ELF-1 (cell line): ENCODE measurements at regions not wholly inside any gene's neighbourhood (a gene's known extent, or its start where the extent isn't known, plus 50 kb on each side); places are given as distances from the start of the nearest gene placed in this dataset.

Experiments
- DNase-seq: peaks from one replicate; pipeline ENCODE4 v3.0.0-alpha.2; 2016; ENCODE audit warnings: low read depth, low spot score

DNA sequence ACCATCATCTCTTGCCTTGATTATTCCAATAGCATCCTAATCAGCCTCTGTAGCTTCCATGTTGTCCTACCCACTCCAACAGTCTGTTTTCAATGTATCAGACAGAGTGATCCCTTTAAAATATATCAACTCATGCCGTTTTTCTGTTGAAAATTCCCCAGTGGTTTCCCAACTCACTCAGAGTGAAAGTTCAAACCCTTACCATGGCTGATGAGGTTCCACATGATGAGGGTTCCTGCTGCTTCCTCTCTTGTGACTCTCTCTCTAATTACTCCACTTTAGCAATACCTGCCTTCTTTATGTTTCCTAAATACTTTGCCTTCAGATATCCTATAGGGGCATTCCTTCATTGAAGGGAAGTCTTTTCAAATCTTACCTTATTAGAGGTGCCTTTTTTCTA, 334.7 kb downstream of the PPP1R2C start:
- DNase-seq, result no peak

DNA sequence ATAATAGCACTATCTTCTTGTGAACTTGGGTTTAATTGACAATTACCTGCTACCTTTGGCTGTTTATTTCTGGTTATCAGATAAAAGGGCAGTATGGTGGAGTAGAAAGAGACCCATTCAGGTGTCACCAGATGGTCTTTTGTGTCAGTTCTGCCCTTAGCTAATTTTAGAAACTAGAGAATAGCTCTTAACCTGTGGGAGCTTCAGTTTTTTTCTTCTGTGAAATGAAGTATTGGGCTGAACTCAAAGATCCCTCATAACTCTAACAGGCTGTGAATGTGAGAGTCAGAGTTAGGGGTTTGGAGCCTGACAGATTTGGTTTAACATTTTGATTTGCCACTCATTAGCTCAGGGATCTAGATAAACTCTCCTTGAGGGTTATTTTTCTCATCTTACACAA, 335.2 kb downstream of the PPP1R2C start:
- DNase-seq, result no peak

DNA sequence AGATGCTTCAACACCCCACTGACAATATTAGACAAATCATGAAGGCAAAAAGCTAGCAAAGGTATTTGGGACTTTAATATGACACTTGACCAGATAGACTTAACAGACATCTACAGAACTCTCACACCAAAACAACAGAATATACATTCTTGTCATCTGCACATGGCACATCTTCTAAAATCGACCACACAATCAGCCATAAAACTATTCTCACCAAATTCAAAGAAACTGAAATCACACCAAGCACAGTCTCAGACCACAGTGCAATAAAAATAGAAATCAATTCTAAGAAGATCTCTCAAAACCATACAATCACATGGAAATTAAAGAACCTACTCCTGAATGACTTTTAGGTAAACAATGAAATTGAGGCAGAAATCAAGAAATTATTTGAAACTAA, 340.8 kb downstream of the PPP1R2C start:
- DNase-seq, result no peak

DNA sequence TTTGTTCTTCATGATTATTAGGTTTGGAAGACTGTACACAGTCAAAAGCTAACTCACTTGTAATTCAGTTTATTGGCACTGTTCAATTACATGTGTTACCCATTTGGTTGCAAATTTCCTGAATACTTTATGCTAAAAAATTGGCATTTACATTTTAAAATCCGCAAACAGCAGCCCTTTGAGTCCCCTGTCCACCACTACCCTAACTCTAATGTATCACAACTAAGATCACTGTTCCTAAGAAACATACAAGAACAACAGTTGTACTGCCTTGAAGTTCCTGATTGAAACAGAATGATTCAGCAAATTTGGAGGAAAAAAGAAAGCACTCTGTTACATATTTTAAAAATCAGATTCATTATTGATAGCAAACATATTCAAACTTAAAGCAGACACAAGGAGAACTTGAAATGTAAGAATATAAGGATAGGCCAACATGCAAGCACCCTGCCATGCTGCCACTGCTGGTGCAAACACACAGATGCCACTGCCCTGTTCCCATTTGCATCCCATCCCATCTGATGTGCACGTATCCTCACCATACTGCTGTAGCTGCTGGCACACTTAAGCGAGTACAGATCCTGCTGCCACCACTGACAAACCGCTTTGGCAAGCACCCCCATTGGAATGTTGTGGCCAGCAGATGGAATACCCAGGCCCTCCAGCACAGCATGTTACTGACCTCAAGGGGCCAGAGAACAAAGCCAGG, 343.4 kb downstream of the PPP1R2C start:
- DNase-seq, result no peak

DNA sequence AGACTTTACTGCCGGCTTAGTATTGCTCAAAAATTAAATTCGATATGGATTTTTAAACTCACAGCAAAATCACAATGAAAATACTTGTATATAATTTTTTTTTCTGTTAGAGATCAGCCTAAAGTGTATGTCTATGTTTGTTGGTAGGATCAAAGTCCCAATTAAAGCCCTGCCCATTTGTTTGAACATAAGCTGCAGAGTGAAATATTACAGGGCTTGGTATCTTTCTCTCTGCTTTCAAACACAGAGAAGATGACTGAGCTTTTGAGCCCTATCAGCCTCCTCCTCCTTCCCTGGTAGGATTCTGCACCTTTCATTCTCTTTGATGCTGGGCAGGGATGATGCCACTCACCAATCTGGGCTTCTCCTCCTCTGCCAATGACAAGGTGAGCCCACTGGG, 345.4 kb downstream of the PPP1R2C start:
- DNase-seq, result no peak

DNA sequence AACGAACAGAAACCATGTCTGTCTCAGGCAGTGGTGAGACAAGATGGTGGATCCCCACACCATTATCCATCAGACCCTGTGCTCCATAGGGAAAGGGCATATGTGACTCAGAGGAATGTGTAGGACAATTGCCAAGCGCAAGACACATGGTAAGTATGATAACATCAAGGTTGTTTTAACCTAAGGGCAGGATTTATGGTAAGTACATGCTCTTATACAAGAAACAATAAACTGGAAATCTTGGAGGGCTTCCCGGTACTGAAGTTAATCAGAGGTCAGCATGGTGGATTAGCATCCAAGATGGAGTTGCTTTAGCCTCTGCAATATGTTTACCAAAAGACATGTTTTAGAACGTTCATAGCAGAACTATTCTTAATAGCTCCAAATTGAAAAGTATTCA, 355.0 kb downstream of the PPP1R2C start:
- DNase-seq, result no peak

DNA sequence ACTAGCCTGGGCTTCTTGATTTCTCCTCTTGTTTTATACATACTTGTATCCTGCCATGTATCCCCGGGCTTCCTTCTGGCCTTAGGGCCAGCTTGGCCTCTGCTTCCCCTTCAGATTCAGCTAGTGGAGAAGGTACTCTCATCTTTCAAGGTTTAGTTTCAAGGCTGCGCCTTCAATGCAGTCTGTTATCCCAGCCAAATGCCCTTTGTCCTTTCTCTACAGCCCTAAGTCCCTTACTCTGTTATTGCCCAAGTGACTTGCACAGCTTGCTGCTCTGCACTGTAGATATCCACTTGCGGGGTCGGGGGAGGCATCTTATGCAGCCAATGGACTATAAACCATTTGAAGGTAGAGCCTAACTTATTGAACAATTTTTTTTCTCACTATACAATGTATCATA, 357.5 kb downstream of the PPP1R2C start:
- no peak for DNase-seq

DNA sequence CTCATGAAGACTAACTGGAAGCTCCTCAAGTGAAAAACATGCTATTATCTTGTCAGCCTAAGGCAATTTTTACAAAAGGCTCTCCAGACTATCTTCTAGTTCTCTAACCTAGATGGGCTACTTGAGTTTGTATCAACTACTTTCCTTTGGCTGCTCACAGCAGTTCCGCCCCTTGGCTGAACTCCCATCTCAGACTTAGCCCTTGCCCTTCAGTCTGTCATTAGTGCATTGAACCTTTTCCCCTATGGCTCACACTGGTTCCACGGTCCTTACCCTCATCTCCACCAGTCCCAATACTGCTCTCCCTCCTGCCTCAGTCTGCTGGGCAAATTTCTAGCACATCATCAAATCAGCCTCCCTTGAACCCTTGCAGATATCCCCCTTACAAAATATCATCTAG, 362.3 kb downstream of the PPP1R2C start:
- DNase-seq, result peak; percentile 23

DNA sequence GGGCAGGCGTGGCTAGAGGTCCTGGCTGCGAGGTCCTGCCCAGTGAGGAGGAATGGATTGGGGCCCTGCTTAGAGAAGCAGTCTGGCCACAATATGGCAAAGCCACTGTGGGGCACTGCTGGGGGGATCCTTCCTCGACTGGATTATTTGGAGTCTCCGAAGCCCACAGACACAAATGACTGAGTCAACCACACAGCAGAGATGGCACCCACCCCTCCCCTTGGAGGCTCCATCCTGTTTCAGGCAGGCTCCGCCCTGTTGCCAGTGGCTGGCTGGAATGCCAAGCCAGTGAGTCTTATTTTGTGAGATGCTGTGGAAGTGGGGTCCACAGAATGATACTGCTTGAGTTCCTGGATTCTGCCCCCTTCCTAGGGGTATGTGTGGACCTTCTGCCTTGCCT, 363.9 kb downstream of the PPP1R2C start:
- DNase-seq, result no peak

DNA sequence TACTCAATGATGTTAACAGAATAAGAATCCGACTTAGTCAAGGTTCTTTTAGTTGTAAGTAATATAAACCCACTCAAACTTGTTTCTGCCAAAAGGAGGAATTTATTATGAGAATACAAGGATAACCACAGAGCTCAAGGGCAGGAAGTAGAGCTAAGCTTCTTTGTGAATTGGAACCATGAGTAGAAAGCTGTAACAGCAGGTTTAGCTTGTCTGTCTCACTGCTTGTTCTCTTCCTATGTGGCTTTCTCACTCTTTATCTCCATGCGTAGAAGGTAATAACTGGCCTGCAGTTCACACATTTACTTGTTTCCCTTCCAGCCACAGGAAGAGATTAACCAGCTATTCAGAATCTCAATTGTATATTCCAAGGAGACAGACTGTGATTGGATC, 378.3 kb downstream of the PPP1R2C start:
- DNase-seq, result no peak

DNA sequence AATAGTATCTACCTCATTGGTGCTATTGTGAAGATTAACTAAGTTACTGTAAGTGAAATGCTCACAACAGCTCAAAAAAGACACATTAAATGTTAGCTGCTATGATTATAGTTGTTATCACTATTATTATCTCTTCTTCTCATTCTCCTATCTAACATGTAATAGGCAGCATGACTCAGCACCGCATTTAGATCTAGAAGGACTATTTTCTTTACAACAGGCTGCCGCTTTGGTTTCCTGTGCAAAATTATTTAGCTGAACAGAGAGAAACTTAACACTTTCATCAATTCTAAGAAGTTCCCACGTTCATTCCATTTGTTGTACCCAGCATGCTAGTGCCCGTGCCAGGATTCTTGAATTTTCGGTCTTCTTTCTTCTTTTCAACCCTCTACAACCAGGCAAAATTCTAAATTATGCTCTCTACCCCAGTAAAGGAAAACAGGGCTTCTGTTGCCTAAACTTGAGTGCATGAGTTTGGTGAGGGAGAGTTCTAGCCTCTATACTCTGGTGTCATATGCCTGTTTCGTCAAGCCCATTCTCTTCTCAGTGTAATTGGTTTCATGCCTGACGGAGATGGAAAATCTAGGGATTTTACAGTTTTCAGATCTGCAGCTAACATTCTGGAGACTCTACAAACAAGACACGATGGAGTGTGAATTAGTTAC, 378.9 kb downstream of the PPP1R2C start:
- DNase-seq, result no peak

DNA sequence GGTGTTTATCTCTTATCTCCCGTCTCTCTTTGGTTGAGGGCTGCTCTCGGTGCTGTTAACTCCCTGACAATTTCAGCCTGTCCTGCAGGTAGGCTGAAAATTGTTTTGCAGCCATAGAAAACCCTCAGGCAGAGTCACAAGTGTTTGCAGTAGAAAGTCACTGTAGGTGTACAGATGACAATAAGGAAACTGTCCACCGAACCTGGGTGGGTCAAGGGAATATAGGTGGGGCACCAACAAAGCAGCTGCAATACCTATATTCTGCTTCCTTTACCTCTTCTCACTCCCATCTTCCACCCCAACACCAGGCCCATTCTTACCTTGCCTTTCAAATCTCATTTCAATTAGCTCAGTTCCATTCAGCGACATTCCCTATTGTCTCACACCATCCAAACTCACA, 381.8 kb downstream of the PPP1R2C start:
- no peak for DNase-seq

DNA sequence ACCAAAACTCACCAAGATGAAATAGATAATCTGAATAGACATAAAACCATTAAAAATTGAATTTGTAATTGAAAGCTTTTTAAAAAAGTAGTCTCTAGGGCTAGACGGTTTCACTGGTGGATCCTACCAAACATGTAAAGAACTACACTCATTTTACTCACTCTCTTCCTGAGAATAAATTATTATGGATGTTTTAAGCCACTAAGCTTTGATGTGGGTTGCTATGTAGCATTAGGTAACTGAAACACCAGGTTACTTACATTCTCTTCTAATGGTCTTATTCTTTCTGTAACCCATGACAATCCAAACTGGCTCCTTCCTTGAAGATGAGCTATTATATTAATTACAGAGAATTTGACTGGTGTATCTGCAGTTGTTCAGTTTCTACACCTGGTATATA, 385.1 kb downstream of the PPP1R2C start:
- DNase-seq, result no peak

DNA sequence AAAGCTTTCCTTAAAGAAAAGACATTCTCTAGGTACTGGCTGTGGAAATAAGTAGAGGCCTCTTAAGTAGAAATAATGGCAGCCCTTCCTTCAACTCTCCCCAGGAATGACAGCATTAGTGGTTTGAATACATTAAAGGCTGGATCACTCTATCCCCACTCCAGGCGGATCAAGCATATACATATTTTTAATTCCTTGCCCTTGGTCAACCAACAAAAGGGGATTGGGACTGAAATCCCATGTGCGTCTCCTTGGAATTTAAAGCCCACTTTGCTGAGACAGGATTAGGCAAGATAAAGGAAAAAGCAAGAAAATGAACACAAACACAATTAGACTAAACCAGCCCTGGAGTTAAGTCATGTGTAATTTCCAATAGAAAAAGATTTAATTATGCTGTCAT, 391.3 kb downstream of the PPP1R2C start:
- no peak for DNase-seq

DNA sequence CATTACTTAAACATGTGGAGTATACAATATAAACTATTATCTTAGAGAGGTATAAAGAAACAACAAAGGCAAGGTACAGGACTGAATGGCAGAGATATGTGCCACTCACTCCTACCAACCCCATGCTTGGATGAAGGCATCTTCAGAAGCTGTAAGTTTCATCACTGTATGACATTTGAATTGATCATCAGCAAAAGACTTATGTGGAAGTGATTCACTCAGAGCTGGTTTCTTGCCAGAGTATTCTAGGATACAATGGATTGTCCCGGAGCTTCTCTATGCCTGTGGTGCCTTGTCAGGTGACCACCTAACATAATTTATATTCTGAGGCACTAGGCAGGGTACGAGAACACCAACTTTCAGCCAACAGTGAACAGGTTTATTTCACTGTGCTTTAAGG, 392.2 kb downstream of the PPP1R2C start:
- no peak for DNase-seq

DNA sequence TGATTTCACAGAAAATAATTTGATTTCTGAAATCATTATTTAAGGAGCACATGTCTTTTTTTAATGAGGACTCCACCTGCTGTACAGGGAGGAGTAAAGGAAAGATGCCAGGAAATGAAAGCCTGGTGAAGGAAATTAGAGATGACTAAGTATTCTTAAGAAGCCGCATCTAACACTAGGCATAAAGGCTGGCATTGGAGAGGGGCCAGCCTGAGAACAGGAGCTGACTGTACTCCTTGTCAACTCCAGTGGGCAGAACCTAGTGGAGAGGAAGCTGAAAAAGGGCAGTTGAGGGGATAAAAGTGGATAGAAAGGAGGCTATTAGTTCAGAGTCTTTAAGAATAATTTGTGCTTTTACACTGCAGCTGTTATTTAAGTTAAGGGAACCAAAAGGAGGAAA, 393.0 kb downstream of the PPP1R2C start:
- no peak for DNase-seq

DNA sequence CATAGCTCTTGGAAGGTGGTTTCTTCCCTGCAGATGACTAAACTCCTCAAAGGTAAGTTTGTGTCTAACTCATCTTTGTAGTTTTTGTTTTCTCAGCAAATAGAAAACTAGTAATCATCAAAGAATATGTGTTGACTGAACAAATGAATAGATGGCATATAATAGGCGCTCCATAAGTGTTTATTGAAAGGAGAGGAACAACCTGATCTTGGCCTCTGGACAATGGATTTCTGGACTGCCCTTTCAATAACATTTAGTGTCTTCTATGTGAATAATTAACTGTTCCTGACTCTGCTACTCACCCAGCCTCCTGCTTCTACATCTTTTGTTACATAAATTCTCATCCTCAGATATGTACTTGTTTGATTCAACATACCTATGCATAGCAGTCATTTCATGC, 399.1 kb downstream of the PPP1R2C start:
- DNase-seq, result no peak

DNA sequence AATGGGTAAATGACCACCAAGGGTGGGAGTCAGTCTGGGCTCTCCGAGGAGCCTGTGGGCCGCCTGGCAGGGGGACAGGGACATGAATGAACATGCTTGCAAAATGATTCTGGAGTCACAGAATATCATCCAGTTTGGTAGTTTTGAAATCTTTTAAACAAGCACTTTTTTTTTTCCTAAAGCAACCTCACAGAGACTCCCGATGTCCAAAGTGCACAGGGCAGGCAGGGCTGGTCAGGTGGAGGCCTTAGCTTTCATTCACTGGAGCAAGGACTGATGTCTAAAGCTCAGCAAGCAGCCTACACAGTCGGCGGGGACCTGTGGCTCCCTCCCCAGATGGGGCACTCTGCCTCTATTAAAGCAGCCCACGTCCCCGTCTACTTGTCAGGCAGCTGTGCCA, 402.9 kb downstream of the PPP1R2C start:
- DNase-seq, result no peak

DNA sequence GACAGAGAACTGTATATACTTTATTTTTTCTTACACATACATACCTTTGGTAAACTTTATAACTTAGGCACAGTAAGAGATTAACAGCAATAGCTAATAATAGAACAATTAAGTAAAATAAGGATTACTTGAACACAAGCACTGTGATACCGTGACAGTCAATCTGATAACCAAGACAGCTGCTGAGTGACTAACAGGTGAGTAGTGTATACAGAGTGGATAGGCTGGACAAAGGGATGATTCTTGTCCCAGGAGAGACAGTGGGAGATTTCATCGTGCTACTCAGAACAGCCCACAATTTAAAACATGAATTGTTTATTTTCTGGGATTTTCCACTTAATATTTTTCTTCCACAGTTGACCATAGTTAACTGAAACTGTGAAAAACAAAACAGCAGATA, 411.8 kb downstream of the PPP1R2C start:
- no peak for DNase-seq

DNA sequence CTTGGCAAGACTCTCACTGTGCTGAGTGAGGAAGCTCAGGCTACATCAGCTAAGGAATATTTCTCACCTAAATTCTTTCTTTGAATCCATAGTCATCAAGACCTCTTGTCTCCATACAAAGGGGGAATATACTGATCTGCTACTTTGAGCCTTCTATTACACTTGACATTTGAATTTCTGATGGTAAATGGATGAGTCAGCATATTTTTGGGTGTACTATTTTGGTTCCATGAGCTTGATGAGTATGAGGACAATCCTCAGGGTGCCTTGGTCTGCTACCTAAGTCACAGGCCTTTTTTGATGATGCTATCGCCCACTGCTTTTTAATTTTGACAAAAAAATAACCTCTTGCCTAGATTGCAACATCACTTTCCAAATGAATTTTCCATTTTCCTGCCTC, 415.7 kb downstream of the PPP1R2C start:
- no peak for DNase-seq

DNA sequence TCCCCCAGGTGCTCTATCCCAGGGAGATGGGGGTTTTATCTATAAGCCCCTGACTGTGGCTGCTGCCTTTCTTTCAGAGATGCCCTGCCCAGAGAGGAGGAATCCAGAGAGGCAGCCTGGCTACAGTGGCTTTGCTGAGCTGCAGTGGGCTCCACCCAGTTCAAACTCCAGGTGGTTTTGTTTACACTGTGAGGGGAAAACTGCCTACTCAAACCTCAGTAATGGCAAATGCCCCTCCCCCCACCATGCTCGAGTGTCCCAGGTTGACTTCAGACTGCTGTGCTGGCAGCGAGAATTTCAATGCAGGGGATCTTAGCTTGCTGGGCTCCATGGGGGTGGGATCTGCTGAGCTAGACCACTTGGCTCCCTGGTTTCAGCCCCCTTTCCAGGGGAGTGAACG, 419.6 kb upstream of the CASK start:
- peak; percentile 41 for DNase-seq
